IPS DF 6.9 (cell line): ENCODE measurements at regions not wholly inside any gene's neighbourhood (a gene's known extent, or its start where the extent isn't known, plus 50 kb on each side); places are given as distances from the start of the nearest gene placed in this dataset.

ENCODE experiments used
- DNase-seq: peaks from one replicate; pipeline ENCODE4 v3.0.0-alpha.2; 2013; ENCODE audit warnings: low read depth, low spot score
- H3K27ac ChIP-seq: one replicate; pipeline ENCODE4 v1.5.1; 2013; ENCODE audit warnings: low read length, control low read depth
- H3K27me3 ChIP-seq: 2 replicates; pipeline ENCODE4 v1.6.1; 2013; ENCODE audit warnings: mild to moderate bottlenecking, low read length; ENCODE audit not compliant: control insufficient read depth, insufficient read depth
- H3K36me3 ChIP-seq: 2 replicates; pipeline ENCODE4 v1.6.1; 2013; ENCODE audit warnings: low read length; ENCODE audit not compliant: control insufficient read depth, insufficient read depth
- H3K4me1 ChIP-seq: 2 replicates; pipeline ENCODE4 v1.6.1; 2013; ENCODE audit warnings: low read length; ENCODE audit not compliant: control insufficient read depth, insufficient read depth
- H3K4me3 ChIP-seq: 2 replicates; pipeline ENCODE4 v1.5.1; 2013; ENCODE audit warnings: mild to moderate bottlenecking, low read length
- H3K9me3 ChIP-seq: 2 replicates; pipeline ENCODE4 v1.6.1; 2013; ENCODE audit warnings: low read length, inconsistent platforms; ENCODE audit not compliant: control insufficient read depth, insufficient read depth
- WGBS: extraction: QIAGEN DNeasy Blood & Tissue Kit; methylation state at CpG from one replicate; pipeline ENCODE4 v1.1.7; 2013; ENCODE audit warnings: mixed read lengths, missing lambda C conversion rate; ENCODE audit not compliant: insufficient read length, insufficient coverage; 5-methylcytosine and 5-hydroxymethylcytosine counted together

- H3K4me1 ChIP-seq = no peaks in the 10 kb centered on the region
- H3K36me3 ChIP-seq = no peaks in the 10 kb centered on the region
These were observed 1195.9 kb downstream of the ROBO2 start for GRCh38 chr3:78235841-78236240.

GRCh38 chr3:78238811-78239210 is 1198.9 kb downstream of the ROBO2 start:
- Histone ChIP-seq H3K9me3 (no peaks in the 10 kb centered on the region), H3K27ac (no peak overlapping the region), H3K27me3 (no peaks in the 10 kb centered on the region), H3K36me3 (no peaks in the 10 kb centered on the region), H3K4me1 (no peaks in the 10 kb centered on the region), H3K4me3 (no peak overlapping the region)
- no peak for DNase-seq
- WGBS = no CpG with 5 or more reads among the region's 5 CpGs

More at GRCh38 chr3:78235841-78236240, 1195.9 kb downstream of the ROBO2 start:
- Histone ChIP-seq H3K27ac (no peak overlapping the region), H3K4me3 (no peak overlapping the region), H3K27me3 (no peaks in the 10 kb centered on the region), H3K9me3 (no peaks in the 10 kb centered on the region)
- no peak for DNase-seq

GRCh38 chr3:78242724-78243123 is 1202.8 kb downstream of the ROBO2 start:
- no peak for DNase-seq
- no peaks in the 10 kb centered on the region for H3K4me1 ChIP-seq
- no peaks in the 10 kb centered on the region for H3K27me3 ChIP-seq
- H3K27ac ChIP-seq = no peak overlapping the region
- no peaks in the 10 kb centered on the region for H3K36me3 ChIP-seq
- no peaks in the 10 kb centered on the region; the same call in 1 of the 2 replicates for H3K9me3 ChIP-seq
- H3K4me3 ChIP-seq = no peak overlapping the region
- no CpG with 5 or more reads among the region's 3 CpGs for WGBS

GRCh38 chr3:78244136-78244535 is 1204.2 kb downstream of the ROBO2 start:
- Histone ChIP-seq H3K36me3 (no peaks in the 10 kb centered on the region), H3K4me1 (no peaks in the 10 kb centered on the region), H3K9me3 (no peaks in the 10 kb centered on the region; the same call in 1 of the 2 replicates), H3K4me3 (no peak overlapping the region), H3K27ac (no peak overlapping the region), H3K27me3 (no peaks in the 10 kb centered on the region)
- WGBS = no CpG with 5 or more reads among the region's 2 CpGs
- DNase-seq = no peak

GRCh38 chr3:78249294-78249693 is 1209.4 kb downstream of the ROBO2 start:
- Histone ChIP-seq H3K27ac (no peak overlapping the region), H3K9me3 (no peaks in the 10 kb centered on the region; the same call in 1 of the 2 replicates), H3K4me3 (no peak overlapping the region), H3K36me3 (no peaks in the 10 kb centered on the region), H3K27me3 (no peaks in the 10 kb centered on the region), H3K4me1 (no peaks in the 10 kb centered on the region)
- DNase-seq = no peak
- no CpG with 5 or more reads among the region's 3 CpGs for WGBS

- WGBS = no CpG with 5 or more reads among the region's 3 CpGs
- DNase-seq = no peak
- H3K27ac ChIP-seq = no peak overlapping the region
These were observed 1214.0 kb downstream of the ROBO2 start for GRCh38 chr3:78253860-78254259.

GRCh38 chr3:78255403-78255802 is 1215.5 kb downstream of the ROBO2 start:
- Histone ChIP-seq H3K4me1 (no peaks in the 10 kb centered on the region), H3K36me3 (no peaks in the 10 kb centered on the region), H3K27me3 (no peaks in the 10 kb centered on the region), H3K9me3 (no peaks in the 10 kb centered on the region), H3K27ac (no peak overlapping the region), H3K4me3 (no peak overlapping the region)
- no CpG with 5 or more reads among the region's 1 CpG for WGBS
- no peak for DNase-seq

More at GRCh38 chr3:78253860-78254259, 1214.0 kb downstream of the ROBO2 start:
- H3K4me3 ChIP-seq = no peak overlapping the region
- no peaks in the 10 kb centered on the region for H3K4me1 ChIP-seq
- H3K27me3 ChIP-seq = no peaks in the 10 kb centered on the region
- H3K9me3 ChIP-seq = no peaks in the 10 kb centered on the region
- no peaks in the 10 kb centered on the region for H3K36me3 ChIP-seq

- H3K9me3 ChIP-seq = no peaks in the 10 kb centered on the region
- H3K27me3 ChIP-seq = no peaks in the 10 kb centered on the region
- H3K27ac ChIP-seq = no peak overlapping the region
- no peaks in the 10 kb centered on the region for H3K4me1 ChIP-seq
- WGBS = no CpG with 5 or more reads among the region's 1 CpG
- DNase-seq = no peak
- no peaks in the 10 kb centered on the region for H3K36me3 ChIP-seq
- no peak overlapping the region for H3K4me3 ChIP-seq
These were observed 1216.2 kb downstream of the ROBO2 start for GRCh38 chr3:78256123-78256522.

- DNase-seq = no peak
- Histone ChIP-seq H3K27ac (no peak overlapping the region), H3K4me3 (no peak overlapping the region), H3K4me1 (no peaks in the 10 kb centered on the region), H3K36me3 (no peaks in the 10 kb centered on the region), H3K9me3 (no peaks in the 10 kb centered on the region), H3K27me3 (no peaks in the 10 kb centered on the region)
- WGBS = no CpG with 5 or more reads among the region's 3 CpGs
These were observed 1218.1 kb downstream of the ROBO2 start for GRCh38 chr3:78257951-78258530.

GRCh38 chr3:78258798-78259197 is 1218.9 kb downstream of the ROBO2 start:
- Histone ChIP-seq H3K27ac (no peak overlapping the region), H3K4me1 (no peaks in the 10 kb centered on the region), H3K36me3 (no peaks in the 10 kb centered on the region), H3K4me3 (no peak overlapping the region), H3K9me3 (no peaks in the 10 kb centered on the region), H3K27me3 (no peaks in the 10 kb centered on the region)
- no peak for DNase-seq

- Histone ChIP-seq H3K27me3 (no peaks in the 10 kb centered on the region), H3K36me3 (no peaks in the 10 kb centered on the region), H3K9me3 (no peaks in the 10 kb centered on the region), H3K4me1 (no peaks in the 10 kb centered on the region), H3K27ac (no peak overlapping the region), H3K4me3 (no peak overlapping the region)
- DNase-seq = no peak
- no CpG with 5 or more reads among the region's 1 CpG for WGBS
These were observed 1220.5 kb downstream of the ROBO2 start for GRCh38 chr3:78260388-78260787.
